Caco-2 (cell line): ENCODE measurements at regions not wholly inside any gene's neighbourhood (a gene's known extent, or its start where the extent isn't known, plus 50 kb on each side); places are given as distances from the start of the nearest gene placed in this dataset.

Experiments used
- BruUV-seq: library from RNA; stranded (reverse); fragments of 400-500 nt; replicated peaks from 2 replicates; lab custom pipeline; 2021; lab: Mats Ljungman, UMichigan
- CTCF ChIA-PET: fragments of 300-600 bp; sonication (Branson Sonifier 250); formaldehyde crosslinking; loops from one replicate; lab custom pipeline; 2022; ENCODE audit warnings: antibody characterized with exemption; lab: Charles Lee
- POLR2A ChIA-PET: fragments of 300-600 bp; sonication (Branson Sonifier 250); formaldehyde crosslinking; loops from one replicate; lab custom pipeline; 2022; ENCODE audit warnings: antibody characterized with exemption; lab: Charles Lee
- DNase-seq, 2 experiments: peaks; one replicate each; pipeline versions ENCODE4 v3.0.0 to v3.0.0-alpha.2; 2020 to 2022
- H3K27me3 ChIP-seq: replicated peaks from 2 replicates; pipeline ENCODE4 v1.6.0; 2011; ENCODE audit warnings: low read length; ENCODE audit not compliant: control insufficient read depth, insufficient read depth
- H3K36me3 ChIP-seq: 2 replicates; pipeline ENCODE4 v1.5.1; 2011; ENCODE audit warnings: low read length; ENCODE audit not compliant: control insufficient read depth, insufficient read depth
- H3K4me1 ChIP-seq: fragments of 250-450 bp; sonication (Bioruptor Pico); 2 replicates; pipeline ENCODE4 v1.5.1; 2020; ENCODE audit warnings: mild to moderate bottlenecking
- H3K4me3 ChIP-seq: 2 replicates; pipeline ENCODE4 v1.5.1; 2011; ENCODE audit warnings: low read depth, mild to moderate bottlenecking, control low read depth, low read length
- H3K9me3 ChIP-seq: fragments of 250-450 bp; sonication (Bioruptor Pico); 2 replicates; pipeline ENCODE4 v1.5.1; 2020; ENCODE audit warnings: mild to moderate bottlenecking, moderate library complexity
- H3K27ac Mint-ChIP-seq: one replicate; pipeline ENCODE4 v1.8.0; 2022; ENCODE audit warnings: mixed read lengths; ENCODE audit not compliant: unreplicated experiment
- H3K27me3 Mint-ChIP-seq: one replicate; pipeline ENCODE4 v1.8.0; 2022; ENCODE audit warnings: mixed read lengths; ENCODE audit not compliant: insufficient read depth, unreplicated experiment
- H3K36me3 Mint-ChIP-seq: one replicate; pipeline ENCODE4 v1.8.0; 2022; ENCODE audit warnings: mild to moderate bottlenecking, mixed read lengths; ENCODE audit not compliant: insufficient read depth, unreplicated experiment
- H3K4me1 Mint-ChIP-seq: one replicate; pipeline ENCODE4 v1.8.0; 2022; ENCODE audit warnings: low read depth, mixed read lengths; ENCODE audit not compliant: unreplicated experiment
- H3K4me3 Mint-ChIP-seq: one replicate; pipeline ENCODE4 v1.8.0; 2022; ENCODE audit warnings: mild to moderate bottlenecking, moderate library complexity, mixed read lengths; ENCODE audit not compliant: unreplicated experiment
- H3K9me3 Mint-ChIP-seq: one replicate; pipeline ENCODE4 v1.8.0; 2022; ENCODE audit warnings: mixed read lengths; ENCODE audit not compliant: unreplicated experiment
- CTCF ChIP-seq, 2 experiments: fragments of 200-600 bp in 1 of 2; IDR thresholded peaks; 1 replicate in 1 of 2; 2 replicates in 1 of 2; pipeline versions ENCODE4 v1.5.1 to v1.8.0; 2011 to 2022; ENCODE audit warnings: antibody characterized with exemption in 1 of 2, control low read depth in 1 of 2, inconsistent platforms in 1 of 2, low read depth in 1 of 2, low read length in 1 of 2, mild to moderate bottlenecking in 1 of 2, moderate library complexity in 1 of 2; ENCODE audit not compliant: insufficient read depth in 1 of 2, severe bottlenecking in 1 of 2, unreplicated experiment in 1 of 2
- intact Hi-C: fragments of 100-400 bp; cut with micrococcal nuclease; formaldehyde crosslinking; loops from one replicate; pipeline ENCODE4 v1.10.0; 2022; ENCODE audit not compliant: unreplicated experiment

GRCh38 chrX:40244980-40245379 lies 147.2 kb upstream of the BCOR start:
- H3K36me3 Mint-ChIP-seq: no peaks in the 10 kb centered on the region
- no peak for DNase-seq
- ChIA-PET POLR2A (no interaction called here), CTCF (interaction anchor here (0.5 kb wide), 1 partner anchor 343 kb away, joined by 3 read pairs; no protein-coding TSS in a partner anchor)
- BruUV-seq: no TSS peak
- intact Hi-C loops: no loop called here
- no peaks in the 10 kb centered on the region for H3K36me3 ChIP-seq
- H3K27me3 ChIP-seq: no peaks in the 10 kb centered on the region
- H3K4me3 ChIP-seq: no peak overlapping the region
- H3K9me3 ChIP-seq: no peaks in the 10 kb centered on the region
- H3K27me3 Mint-ChIP-seq: no peaks in the 10 kb centered on the region
- no peaks in the 10 kb centered on the region for H3K4me1 ChIP-seq
- no peaks in the 10 kb centered on the region for H3K9me3 Mint-ChIP-seq
- H3K27ac Mint-ChIP-seq: no peak overlapping the region
- H3K4me3 Mint-ChIP-seq: no peak overlapping the region
- no peak for TF ChIP-seq CTCF (IDR thresholded peaks at IDR 0.05; ENCODE audit: insufficient read depth in 1 of 2, low read depth in 1 of 2, low read length in 1 of 2, severe bottlenecking in 1 of 2, unreplicated experiment in 1 of 2)
- no peaks in the 10 kb centered on the region for H3K4me1 Mint-ChIP-seq

- POLR2A ChIA-PET: no interaction called here
- no peaks in the 10 kb centered on the region for H3K4me1 Mint-ChIP-seq
- no peak overlapping the region for H3K27ac Mint-ChIP-seq
- no TSS peak for BruUV-seq
- Histone ChIP-seq H3K27me3 (no peaks in the 10 kb centered on the region), H3K9me3 (no peaks in the 10 kb centered on the region), H3K36me3 (no peaks in the 10 kb centered on the region), H3K4me1 (no peaks in the 10 kb centered on the region), H3K4me3 (no peak overlapping the region)
- no peaks in the 10 kb centered on the region for H3K9me3 Mint-ChIP-seq
- no peak overlapping the region for H3K4me3 Mint-ChIP-seq
- CTCF ChIA-PET: no interaction called here
- DNase-seq: no peak
- H3K27me3 Mint-ChIP-seq: no peaks in the 10 kb centered on the region
- no peaks in the 10 kb centered on the region for H3K36me3 Mint-ChIP-seq
- intact Hi-C loops: no loop called here
- TF ChIP-seq CTCF (IDR thresholded peaks at IDR 0.05; ENCODE audit: insufficient read depth in 1 of 2, low read depth in 1 of 2, low read length in 1 of 2, severe bottlenecking in 1 of 2, unreplicated experiment in 1 of 2): no peak
Observed at GRCh38 chrX:40243755-40244515, 146.2 kb upstream of the BCOR start.

GRCh38 chrX:40240844-40241243 lies 143.1 kb upstream of the BCOR start:
- Histone ChIP-seq H3K27me3 (no peaks in the 10 kb centered on the region), H3K4me3 (no peak overlapping the region), H3K36me3 (no peaks in the 10 kb centered on the region), H3K9me3 (no peaks in the 10 kb centered on the region), H3K4me1 (no peaks in the 10 kb centered on the region)
- Mint-ChIP-seq H3K4me1 (no peaks in the 10 kb centered on the region), H3K27me3 (no peaks in the 10 kb centered on the region), H3K27ac (no peak overlapping the region), H3K9me3 (no peaks in the 10 kb centered on the region), H3K36me3 (no peaks in the 10 kb centered on the region), H3K4me3 (no peak overlapping the region)
- intact Hi-C loops: no loop called here
- ChIA-PET CTCF (no interaction called here), POLR2A (no interaction called here)
- no peak for DNase-seq
- TF ChIP-seq CTCF (IDR thresholded peaks at IDR 0.05; ENCODE audit: insufficient read depth in 1 of 2, low read depth in 1 of 2, low read length in 1 of 2, severe bottlenecking in 1 of 2, unreplicated experiment in 1 of 2): no peak
- no TSS peak for BruUV-seq
